Neural crest cell (in vitro differentiated cells): ENCODE measurements at regions not wholly inside any gene's neighbourhood (a gene's known extent, or its start where the extent isn't known, plus 50 kb on each side); places are given as distances from the start of the nearest gene placed in this dataset.
"Not testable (repeated sequence)": the region's sequence is repeated elsewhere in the genome, so short reads cannot be mapped to it uniquely, and the experiment has no call there.

Experiments used
- DNase-seq: peaks from one replicate; pipeline ENCODE4 v3.0.0; 2021; ENCODE audit warnings: low read depth, mixed read lengths, low spot score
- H3K27ac Mint-ChIP-seq: one replicate; pipeline ENCODE4 v1.8.0; 2021; ENCODE audit warnings: mild to moderate bottlenecking, mixed read lengths; ENCODE audit not compliant: unreplicated experiment
- H3K27me3 Mint-ChIP-seq: 2 replicates; pipeline ENCODE4 v1.8.0; 2021; ENCODE audit warnings: low read depth, mild to moderate bottlenecking, mixed read lengths
- H3K36me3 Mint-ChIP-seq: 2 replicates; pipeline ENCODE4 v1.8.0; 2021; ENCODE audit warnings: low read depth, mild to moderate bottlenecking, mixed read lengths
- H3K4me1 Mint-ChIP-seq: 2 replicates; pipeline ENCODE4 v1.8.0; 2021; ENCODE audit warnings: mixed read lengths
- H3K4me3 Mint-ChIP-seq: one replicate; pipeline ENCODE4 v1.8.0; 2021; ENCODE audit warnings: mild to moderate bottlenecking, mixed read lengths
- H3K9me3 Mint-ChIP-seq: 2 replicates; pipeline ENCODE4 v1.8.0; 2021; ENCODE audit warnings: mixed read lengths
- CTCF ChIP-seq: fragments of 200-600 bp; sonication (generic); conservative IDR thresholded peaks from 2 replicates; pipeline ENCODE4 v1.5.0; 2021; ENCODE audit warnings: antibody characterized with exemption, mild to moderate bottlenecking

DNA sequence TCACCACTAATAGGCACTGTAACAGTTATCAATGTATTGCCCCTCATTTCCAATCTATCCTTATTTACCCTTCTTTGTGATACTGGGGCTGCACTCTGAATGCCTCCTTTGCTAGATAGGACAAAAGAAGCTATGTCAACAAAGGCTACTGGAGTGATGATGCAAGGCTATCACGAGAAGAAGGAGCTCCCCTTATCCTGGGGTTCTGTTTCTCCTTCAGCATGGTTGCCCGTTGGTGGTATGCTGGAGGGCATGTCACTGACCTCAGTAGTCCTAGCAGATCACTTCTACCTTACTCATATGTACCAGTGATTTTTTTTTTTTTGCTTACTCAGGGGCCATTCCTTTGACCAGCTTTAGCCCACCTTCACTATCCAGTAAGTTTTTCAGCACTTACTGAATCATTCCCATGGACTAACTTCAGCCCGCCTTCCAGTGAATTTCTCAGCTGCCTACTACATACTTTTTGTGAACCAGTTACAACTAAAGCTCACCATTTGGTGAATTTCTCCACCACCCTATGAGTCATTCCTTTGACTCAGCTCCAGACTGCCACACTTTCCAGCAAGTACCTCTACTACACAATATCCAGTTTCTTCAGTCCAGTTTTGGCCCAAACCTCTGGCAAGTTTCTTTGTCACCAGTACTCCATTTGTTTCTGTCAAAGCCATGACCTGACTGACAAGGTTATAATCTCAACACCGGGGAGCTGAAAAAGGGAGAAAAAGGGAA, 944.5 kb downstream of the KCNT2 start:
- no peaks in the 10 kb centered on the region for H3K27me3 Mint-ChIP-seq
- no peak for TF ChIP-seq CTCF
- H3K9me3 Mint-ChIP-seq, result peaks cover 2% of the 10 kb centered on the region
- peak overlapping the region; percentile 14 for H3K27ac Mint-ChIP-seq
- peaks cover 11% of the 10 kb centered on the region for H3K4me1 Mint-ChIP-seq
- no peak for DNase-seq
- no peak overlapping the region for H3K4me3 Mint-ChIP-seq
- peaks cover 2% of the 10 kb centered on the region for H3K36me3 Mint-ChIP-seq

GRCh38 chr1:195656780-195657179, 951.5 kb downstream of the KCNT2 start:
- no peaks in the 10 kb centered on the region for H3K36me3 Mint-ChIP-seq
- DNase-seq, result no peak
- H3K27ac Mint-ChIP-seq, result no peak overlapping the region
- no peak for TF ChIP-seq CTCF
- H3K27me3 Mint-ChIP-seq, result no peaks in the 10 kb centered on the region
- no peak overlapping the region for H3K4me3 Mint-ChIP-seq
- H3K9me3 Mint-ChIP-seq, result no peaks in the 10 kb centered on the region
- no peaks in the 10 kb centered on the region for H3K4me1 Mint-ChIP-seq

DNA sequence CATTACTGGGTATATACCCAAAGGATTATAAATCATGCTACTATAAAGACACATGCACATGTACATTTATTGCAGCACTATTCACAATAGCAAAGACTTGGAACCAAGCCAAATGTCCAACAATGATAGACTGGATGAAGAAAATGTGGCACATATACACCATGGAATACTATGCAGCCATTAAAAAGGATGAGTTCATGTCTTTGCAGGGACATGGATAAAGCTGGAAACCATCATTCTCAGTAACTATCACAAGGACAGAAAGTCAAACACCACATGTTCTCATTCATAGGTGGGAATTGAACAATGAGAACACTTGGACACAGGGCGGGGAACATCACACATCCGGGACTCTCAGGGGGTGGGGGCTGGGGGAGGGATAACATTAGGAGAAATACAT, 959.4 kb downstream of the KCNT2 start:
- not testable (repeated sequence) for H3K4me3 Mint-ChIP-seq, H3K27me3 Mint-ChIP-seq, H3K36me3 Mint-ChIP-seq, H3K4me1 Mint-ChIP-seq, H3K27ac Mint-ChIP-seq, DNase-seq, H3K9me3 Mint-ChIP-seq

DNA sequence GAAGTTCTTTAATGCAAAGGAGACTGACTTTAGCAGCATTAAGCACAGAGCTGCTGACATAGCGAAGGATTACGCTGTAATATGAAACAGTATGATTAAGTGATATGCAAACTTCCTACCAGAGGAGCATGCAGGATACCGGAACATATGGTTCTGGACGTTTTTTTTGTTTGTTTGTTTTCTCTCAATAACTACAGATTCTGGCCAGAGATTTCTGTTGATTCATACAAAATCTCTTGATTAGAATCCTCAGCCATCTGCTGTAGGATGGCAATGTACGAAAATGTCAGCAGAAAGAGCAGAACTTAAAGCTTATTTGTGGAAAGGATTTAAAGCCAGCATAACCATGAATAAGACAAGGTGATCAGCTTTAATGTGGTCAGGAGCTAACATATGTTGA, 970.7 kb downstream of the KCNT2 start:
- peaks cover 10% of the 10 kb centered on the region for H3K4me1 Mint-ChIP-seq
- no peaks in the 10 kb centered on the region for H3K27me3 Mint-ChIP-seq

DNA sequence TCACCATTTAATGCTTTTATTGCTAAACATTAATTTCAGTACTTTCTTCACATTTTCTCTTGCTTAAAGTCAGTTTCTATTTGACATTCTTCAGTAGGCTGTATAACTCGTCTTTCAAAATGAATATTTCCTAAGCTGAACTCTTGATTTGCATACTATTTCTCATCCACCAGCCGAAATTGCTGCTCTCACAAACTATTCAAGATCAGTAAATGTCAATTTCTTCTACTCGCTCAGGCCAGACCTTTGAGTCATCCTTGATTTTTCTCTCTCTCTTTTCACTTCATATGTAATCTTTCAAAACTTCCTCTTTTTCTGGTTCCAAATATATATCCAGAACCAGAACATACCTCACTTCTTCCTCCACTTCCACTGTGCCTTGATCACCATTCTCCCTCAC, 990.0 kb downstream of the KCNT2 start:
- H3K36me3 Mint-ChIP-seq, result peaks cover 3% of the 10 kb centered on the region
- H3K9me3 Mint-ChIP-seq, result peaks cover 6% of the 10 kb centered on the region
- H3K4me1 Mint-ChIP-seq, result peaks cover 3% of the 10 kb centered on the region

More for the DNA sequence above, 970.7 kb downstream of the KCNT2 start:
- no peak overlapping the region for H3K27ac Mint-ChIP-seq
- no peak for TF ChIP-seq CTCF
- DNase-seq, result no peak
- H3K36me3 Mint-ChIP-seq, result no peaks in the 10 kb centered on the region
- peaks cover 2% of the 10 kb centered on the region for H3K9me3 Mint-ChIP-seq
- H3K4me3 Mint-ChIP-seq, result no peak overlapping the region

More for the DNA sequence above, 990.0 kb downstream of the KCNT2 start:
- Mint-ChIP-seq H3K27me3 (no peaks in the 10 kb centered on the region), H3K27ac (no peak overlapping the region), H3K4me3 (no peak overlapping the region)
- no peak for TF ChIP-seq CTCF
- DNase-seq, result no peak
